ENCODE measurements at regions not wholly inside any gene's neighbourhood (a gene's known extent, or its start where the extent isn't known, plus 50 kb on each side); places are given as distances from the start of the nearest gene placed in this dataset.

DNA sequence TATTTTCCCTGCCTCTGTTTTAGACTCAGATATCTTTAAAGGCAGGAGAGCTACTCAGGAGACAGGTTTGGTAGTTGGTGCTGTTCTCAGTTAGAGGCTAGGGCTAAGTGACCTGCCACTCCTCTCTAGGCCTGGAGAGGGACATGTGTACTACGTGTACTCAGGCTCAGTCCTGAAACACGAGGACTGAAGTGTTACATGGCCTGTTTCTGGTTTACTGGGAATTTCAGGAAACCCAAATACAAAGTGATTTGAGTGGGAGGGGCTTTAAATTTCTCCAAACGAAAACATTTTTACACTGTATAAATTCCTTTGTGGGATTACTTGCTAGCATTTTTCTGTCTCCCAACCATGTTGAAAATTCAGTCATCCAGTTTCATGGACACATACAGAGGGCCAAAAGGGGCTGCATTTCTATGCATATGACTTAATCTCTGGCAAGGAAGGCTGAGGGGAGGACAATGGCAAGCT is 343.3 kb downstream of the CYP26B1 start (continued):
- TF ChIP-seq, protein P1, sequence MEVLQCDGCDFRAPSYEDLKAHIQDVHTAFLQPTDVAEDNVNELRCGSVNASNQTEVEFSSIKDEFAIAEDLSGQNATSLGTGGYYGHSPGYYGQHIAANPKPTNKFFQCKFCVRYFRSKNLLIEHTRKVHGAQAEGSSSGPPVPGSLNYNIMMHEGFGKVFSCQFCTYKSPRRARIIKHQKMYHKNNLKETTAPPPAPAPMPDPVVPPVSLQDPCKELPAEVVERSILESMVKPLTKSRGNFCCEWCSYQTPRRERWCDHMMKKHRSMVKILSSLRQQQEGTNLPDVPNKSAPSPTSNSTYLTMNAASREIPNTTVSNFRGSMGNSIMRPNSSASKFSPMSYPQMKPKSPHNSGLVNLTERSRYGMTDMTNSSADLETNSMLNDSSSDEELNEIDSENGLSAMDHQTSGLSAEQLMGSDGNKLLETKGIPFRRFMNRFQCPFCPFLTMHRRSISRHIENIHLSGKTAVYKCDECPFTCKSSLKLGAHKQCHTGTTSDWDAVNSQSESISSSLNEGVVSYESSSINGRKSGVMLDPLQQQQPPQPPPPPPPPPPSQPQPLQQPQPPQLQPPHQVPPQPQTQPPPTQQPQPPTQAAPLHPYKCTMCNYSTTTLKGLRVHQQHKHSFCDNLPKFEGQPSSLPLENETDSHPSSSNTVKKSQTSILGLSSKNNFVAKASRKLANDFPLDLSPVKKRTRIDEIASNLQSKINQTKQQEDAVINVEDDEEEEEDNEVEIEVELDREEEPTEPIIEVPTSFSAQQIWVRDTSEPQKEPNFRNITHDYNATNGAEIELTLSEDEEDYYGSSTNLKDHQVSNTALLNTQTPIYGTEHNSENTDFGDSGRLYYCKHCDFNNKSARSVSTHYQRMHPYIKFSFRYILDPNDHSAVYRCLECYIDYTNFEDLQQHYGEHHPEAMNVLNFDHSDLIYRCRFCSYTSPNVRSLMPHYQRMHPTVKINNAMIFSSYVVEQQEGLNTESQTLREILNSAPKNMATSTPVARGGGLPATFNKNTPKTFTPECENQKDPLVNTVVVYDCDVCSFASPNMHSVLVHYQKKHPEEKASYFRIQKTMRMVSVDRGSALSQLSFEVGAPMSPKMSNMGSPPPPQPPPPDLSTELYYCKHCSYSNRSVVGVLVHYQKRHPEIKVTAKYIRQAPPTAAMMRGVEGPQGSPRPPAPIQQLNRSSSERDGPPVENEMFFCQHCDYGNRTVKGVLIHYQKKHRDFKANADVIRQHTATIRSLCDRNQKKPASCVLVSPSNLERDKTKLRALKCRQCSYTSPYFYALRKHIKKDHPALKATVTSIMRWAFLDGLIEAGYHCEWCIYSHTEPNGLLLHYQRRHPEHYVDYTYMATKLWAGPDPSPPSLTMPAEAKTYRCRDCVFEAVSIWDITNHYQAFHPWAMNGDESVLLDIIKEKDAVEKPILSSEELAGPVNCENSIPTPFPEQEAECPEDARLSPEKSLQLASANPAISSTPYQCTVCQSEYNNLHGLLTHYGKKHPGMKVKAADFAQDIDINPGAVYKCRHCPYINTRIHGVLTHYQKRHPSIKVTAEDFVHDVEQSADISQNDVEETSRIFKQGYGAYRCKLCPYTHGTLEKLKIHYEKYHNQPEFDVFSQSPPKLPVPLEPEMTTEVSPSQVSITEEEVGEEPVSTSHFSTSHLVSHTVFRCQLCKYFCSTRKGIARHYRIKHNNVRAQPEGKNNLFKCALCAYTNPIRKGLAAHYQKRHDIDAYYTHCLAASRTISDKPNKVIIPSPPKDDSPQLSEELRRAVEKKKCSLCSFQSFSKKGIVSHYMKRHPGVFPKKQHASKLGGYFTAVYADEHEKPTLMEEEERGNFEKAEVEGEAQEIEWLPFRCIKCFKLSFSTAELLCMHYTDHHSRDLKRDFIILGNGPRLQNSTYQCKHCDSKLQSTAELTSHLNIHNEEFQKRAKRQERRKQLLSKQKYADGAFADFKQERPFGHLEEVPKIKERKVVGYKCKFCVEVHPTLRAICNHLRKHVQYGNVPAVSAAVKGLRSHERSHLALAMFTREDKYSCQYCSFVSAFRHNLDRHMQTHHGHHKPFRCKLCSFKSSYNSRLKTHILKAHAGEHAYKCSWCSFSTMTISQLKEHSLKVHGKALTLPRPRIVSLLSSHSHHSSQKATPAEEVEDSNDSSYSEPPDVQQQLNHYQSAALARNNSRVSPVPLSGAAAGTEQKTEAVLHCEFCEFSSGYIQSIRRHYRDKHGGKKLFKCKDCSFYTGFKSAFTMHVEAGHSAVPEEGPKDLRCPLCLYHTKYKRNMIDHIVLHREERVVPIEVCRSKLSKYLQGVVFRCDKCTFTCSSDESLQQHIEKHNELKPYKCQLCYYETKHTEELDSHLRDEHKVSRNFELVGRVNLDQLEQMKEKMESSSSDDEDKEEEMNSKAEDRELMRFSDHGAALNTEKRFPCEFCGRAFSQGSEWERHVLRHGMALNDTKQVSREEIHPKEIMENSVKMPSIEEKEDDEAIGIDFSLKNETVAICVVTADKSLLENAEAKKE (CRISPR knock-in tag; IDR thresholded peaks at IDR 0.05): no peak
- TF ChIP-seq ZNF331 (CRISPR knock-in tag; IDR thresholded peaks at IDR 0.05; ENCODE audit: low read depth): no peak

DNA sequence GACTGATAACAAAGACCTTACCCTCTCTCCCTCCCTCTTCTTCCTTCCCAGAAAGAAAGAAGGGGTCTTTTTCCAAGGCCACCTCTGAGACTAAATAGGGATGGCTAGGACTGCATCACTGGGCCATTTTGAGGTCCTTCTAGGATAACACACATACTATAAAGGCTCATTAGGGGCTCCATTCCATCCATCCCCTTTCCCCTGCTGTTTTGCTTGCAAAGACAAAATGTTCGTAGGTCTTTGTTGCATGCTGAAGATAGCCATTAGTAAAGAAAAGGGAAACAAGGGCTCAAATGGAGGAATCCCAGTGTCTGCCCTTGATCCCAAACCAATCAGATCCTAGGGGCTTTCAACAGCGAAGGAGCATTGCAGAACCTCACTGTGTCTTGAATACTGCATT is 344.3 kb downstream of the CYP26B1 start:
- H3K27me3 ChIP-seq (ENCODE audit: insufficient read depth): no peaks in the 10 kb centered on the region
- H3K4me2 ChIP-seq: no peak overlapping the region
- H3K36me3 ChIP-seq (ENCODE audit: insufficient read depth): no peaks in the 10 kb centered on the region
- Mint-ChIP-seq H3K4me1 (peaks cover 3% of the 10 kb centered on the region; the same call in 2 of the 3 replicates), H3K4me3 (no peak overlapping the region), H3K27me3 (ENCODE audit: insufficient read depth, low read depth, poor library complexity) (peaks cover 8% of the 10 kb centered on the region), H3K27ac (no peak overlapping the region), H3K36me3 (ENCODE audit: low read depth) (no peaks in the 10 kb centered on the region), H3K9me3 (no peaks in the 10 kb centered on the region)
- no peak for DNase-seq (ENCODE audit: low spot score)
- no peaks in the 10 kb centered on the region for H4K20me1 ChIP-seq (replicated peaks; ENCODE audit: insufficient read depth)
- no peak overlapping the region for H3K27ac ChIP-seq (ENCODE audit: low read depth)
- no peak for TF ChIP-seq EZH2 (IDR thresholded peaks at IDR 0.05; ENCODE audit: low read depth, unreplicated experiment)
- TF ChIP-seq EZH2phosphoT487 (IDR thresholded peaks at IDR 0.05; ENCODE audit: unreplicated experiment): no peak
- TF ChIP-seq, protein P2, sequence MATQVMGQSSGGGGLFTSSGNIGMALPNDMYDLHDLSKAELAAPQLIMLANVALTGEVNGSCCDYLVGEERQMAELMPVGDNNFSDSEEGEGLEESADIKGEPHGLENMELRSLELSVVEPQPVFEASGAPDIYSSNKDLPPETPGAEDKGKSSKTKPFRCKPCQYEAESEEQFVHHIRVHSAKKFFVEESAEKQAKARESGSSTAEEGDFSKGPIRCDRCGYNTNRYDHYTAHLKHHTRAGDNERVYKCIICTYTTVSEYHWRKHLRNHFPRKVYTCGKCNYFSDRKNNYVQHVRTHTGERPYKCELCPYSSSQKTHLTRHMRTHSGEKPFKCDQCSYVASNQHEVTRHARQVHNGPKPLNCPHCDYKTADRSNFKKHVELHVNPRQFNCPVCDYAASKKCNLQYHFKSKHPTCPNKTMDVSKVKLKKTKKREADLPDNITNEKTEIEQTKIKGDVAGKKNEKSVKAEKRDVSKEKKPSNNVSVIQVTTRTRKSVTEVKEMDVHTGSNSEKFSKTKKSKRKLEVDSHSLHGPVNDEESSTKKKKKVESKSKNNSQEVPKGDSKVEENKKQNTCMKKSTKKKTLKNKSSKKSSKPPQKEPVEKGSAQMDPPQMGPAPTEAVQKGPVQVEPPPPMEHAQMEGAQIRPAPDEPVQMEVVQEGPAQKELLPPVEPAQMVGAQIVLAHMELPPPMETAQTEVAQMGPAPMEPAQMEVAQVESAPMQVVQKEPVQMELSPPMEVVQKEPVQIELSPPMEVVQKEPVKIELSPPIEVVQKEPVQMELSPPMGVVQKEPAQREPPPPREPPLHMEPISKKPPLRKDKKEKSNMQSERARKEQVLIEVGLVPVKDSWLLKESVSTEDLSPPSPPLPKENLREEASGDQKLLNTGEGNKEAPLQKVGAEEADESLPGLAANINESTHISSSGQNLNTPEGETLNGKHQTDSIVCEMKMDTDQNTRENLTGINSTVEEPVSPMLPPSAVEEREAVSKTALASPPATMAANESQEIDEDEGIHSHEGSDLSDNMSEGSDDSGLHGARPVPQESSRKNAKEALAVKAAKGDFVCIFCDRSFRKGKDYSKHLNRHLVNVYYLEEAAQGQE (IDR thresholded peaks at IDR 0.05; ENCODE audit: unreplicated experiment): no peak
- TF ChIP-seq STAT1 (IDR thresholded peaks at IDR 0.05; ENCODE audit: unreplicated experiment): no peak
- TF ChIP-seq, protein P3, sequence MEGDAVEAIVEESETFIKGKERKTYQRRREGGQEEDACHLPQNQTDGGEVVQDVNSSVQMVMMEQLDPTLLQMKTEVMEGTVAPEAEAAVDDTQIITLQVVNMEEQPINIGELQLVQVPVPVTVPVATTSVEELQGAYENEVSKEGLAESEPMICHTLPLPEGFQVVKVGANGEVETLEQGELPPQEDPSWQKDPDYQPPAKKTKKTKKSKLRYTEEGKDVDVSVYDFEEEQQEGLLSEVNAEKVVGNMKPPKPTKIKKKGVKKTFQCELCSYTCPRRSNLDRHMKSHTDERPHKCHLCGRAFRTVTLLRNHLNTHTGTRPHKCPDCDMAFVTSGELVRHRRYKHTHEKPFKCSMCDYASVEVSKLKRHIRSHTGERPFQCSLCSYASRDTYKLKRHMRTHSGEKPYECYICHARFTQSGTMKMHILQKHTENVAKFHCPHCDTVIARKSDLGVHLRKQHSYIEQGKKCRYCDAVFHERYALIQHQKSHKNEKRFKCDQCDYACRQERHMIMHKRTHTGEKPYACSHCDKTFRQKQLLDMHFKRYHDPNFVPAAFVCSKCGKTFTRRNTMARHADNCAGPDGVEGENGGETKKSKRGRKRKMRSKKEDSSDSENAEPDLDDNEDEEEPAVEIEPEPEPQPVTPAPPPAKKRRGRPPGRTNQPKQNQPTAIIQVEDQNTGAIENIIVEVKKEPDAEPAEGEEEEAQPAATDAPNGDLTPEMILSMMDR (conservative IDR thresholded peaks at IDR 0.05; ENCODE audit: low read depth in 2 of 2): no peak
- no peak for TF ChIP-seq CREB1 (CRISPR knock-in tag; IDR thresholded peaks at IDR 0.05; ENCODE audit: low read depth)
- no peak for TF ChIP-seq ZNF114 (CRISPR knock-in tag; IDR thresholded peaks at IDR 0.05)
- TF ChIP-seq ZNF331 (CRISPR knock-in tag; IDR thresholded peaks at IDR 0.05; ENCODE audit: low read depth): no peak
- TF ChIP-seq, protein P4, sequence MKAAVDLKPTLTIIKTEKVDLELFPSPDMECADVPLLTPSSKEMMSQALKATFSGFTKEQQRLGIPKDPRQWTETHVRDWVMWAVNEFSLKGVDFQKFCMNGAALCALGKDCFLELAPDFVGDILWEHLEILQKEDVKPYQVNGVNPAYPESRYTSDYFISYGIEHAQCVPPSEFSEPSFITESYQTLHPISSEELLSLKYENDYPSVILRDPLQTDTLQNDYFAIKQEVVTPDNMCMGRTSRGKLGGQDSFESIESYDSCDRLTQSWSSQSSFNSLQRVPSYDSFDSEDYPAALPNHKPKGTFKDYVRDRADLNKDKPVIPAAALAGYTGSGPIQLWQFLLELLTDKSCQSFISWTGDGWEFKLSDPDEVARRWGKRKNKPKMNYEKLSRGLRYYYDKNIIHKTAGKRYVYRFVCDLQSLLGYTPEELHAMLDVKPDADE (IDR thresholded peaks at IDR 0.05): no peak
- no peak for TF ChIP-seq POLR2AphosphoS5 (IDR thresholded peaks at IDR 0.05; ENCODE audit: low read depth)
- no peak overlapping the region for H3K4me3 ChIP-seq
- no peaks in the 10 kb centered on the region for H3F3A ChIP-seq (replicated peaks; ENCODE audit: low read depth)
- H3K4me1 ChIP-seq (ENCODE audit: insufficient read depth): no peaks in the 10 kb centered on the region
- no peak overlapping the region for H2AFZ ChIP-seq
- peaks cover 15% of the 10 kb centered on the region; the same call in 1 of the 2 replicates for H3K9me2 ChIP-seq (ENCODE audit: insufficient read depth)
- ATAC-seq: no peak
- H3K79me2 ChIP-seq (replicated peaks; ENCODE audit: insufficient read depth): no peaks in the 10 kb centered on the region
